K562 (cell line): ENCODE measurements at regions not wholly inside any gene's neighbourhood (a gene's known extent, or its start where the extent isn't known, plus 50 kb on each side); places are given as distances from the start of the nearest gene placed in this dataset.

ENCODE experiments used
- ATAC-seq: fragments of 200-7000 bp; cut with Tn5 transposase; 3 replicates; pipeline ENCODE4 v1.9.1; 2020; ENCODE audit warnings: moderate library complexity
- BruUV-seq: library from RNA; stranded (reverse); fragments of 400-500 nt; replicated peaks from 2 replicates; lab custom pipeline; 2021; lab: Mats Ljungman, UMichigan
- CTCF ChIA-PET: fragments of 300-600 bp; formaldehyde crosslinking; extraction: SDS; loops from one replicate; lab custom pipeline; 2021; ENCODE audit warnings: low intra/inter-chr PET ratio; lab: Yijun Ruan, JAX
- POLR2A ChIA-PET: fragments of 300-600, 350-650 bp; sonication (Branson Sonifier 250); formaldehyde crosslinking; extraction: SDS; loops from one replicate; lab custom pipeline; 2021; ENCODE audit warnings: antibody characterized with exemption, inconsistent platforms; lab: Yijun Ruan, JAX
- DNase-seq, 4 experiments: peaks; one replicate each; pipeline versions ENCODE4 v3.0.0 to v3.0.0-alpha.2; 2011 to 2018; ENCODE audit warnings: low spot score in 3 of 4, mixed read lengths in 3 of 4; ENCODE audit errors: extremely low read depth in 1 of 4
- FAIRE-seq: peaks from 2 replicates; lab custom pipeline; 2011; peaks lifted over from hg19 to GRCh38; lab: Jason Lieb, UNC
- H2AFZ ChIP-seq: 2 replicates; pipeline ENCODE4 v1.6.0; 2011; ENCODE audit warnings: low read depth, low read length, control low read depth, inconsistent platforms
- H3K27ac ChIP-seq: fragments of 200-600 bp; 3 replicates; pipeline ENCODE4 v1.8.0; 2011; ENCODE audit warnings: low read depth, mild to moderate bottlenecking, control low read depth, inconsistent platforms, low read length, moderate library complexity, mixed read lengths; ENCODE audit errors: extremely low read depth
- H3K27me3 ChIP-seq, 2 experiments: fragments of 300-600 bp in 1 of 2; 2 replicates in 1 of 2; 3 replicates in 1 of 2; pipeline versions ENCODE4 v1.6.0 to v1.8.0; 2011; ENCODE audit warnings: inconsistent platforms in 2 of 2, low read length in 2 of 2, mild to moderate bottlenecking in 1 of 2, mixed read lengths in 1 of 2, moderate library complexity in 1 of 2; ENCODE audit not compliant: control insufficient read depth in 2 of 2, insufficient read depth in 2 of 2
- H3K36me3 ChIP-seq: fragments of 300-600 bp; 3 replicates; pipeline ENCODE4 v1.8.0; 2011; ENCODE audit warnings: mild to moderate bottlenecking, low read length, inconsistent platforms; ENCODE audit not compliant: control insufficient read depth, insufficient read depth
- H3K4me1 ChIP-seq, 2 experiments: fragments of 200-600 bp in 1 of 2; replicated peaks in 1 of 2; 2 replicates in 1 of 2; 3 replicates in 1 of 2; pipeline versions ENCODE4 v1.5.1 to v1.8.0; 2011; ENCODE audit warnings: inconsistent platforms in 2 of 2, low read length in 2 of 2, mild to moderate bottlenecking in 1 of 2, mixed read lengths in 1 of 2, moderate library complexity in 1 of 2; ENCODE audit not compliant: control insufficient read depth in 2 of 2, insufficient read depth in 2 of 2
- H3K4me2 ChIP-seq: 2 replicates; pipeline ENCODE4 v1.6.1; 2011; ENCODE audit warnings: low read length, control low read depth, inconsistent platforms, mixed read lengths; ENCODE audit not compliant: insufficient read depth
- H3K4me3 ChIP-seq: fragments of 200-600 bp; sonication (generic), shearing (Covaris generic); 2 replicates; pipeline ENCODE4 v1.5.1; 2016; ENCODE audit warnings: control low read depth, inconsistent platforms
- H3K79me2 ChIP-seq: fragments of 200-600 bp; 3 replicates; pipeline ENCODE4 v1.8.0; 2011; ENCODE audit warnings: low read length, inconsistent platforms; ENCODE audit not compliant: control insufficient read depth, insufficient read depth
- H3K9ac ChIP-seq, 2 experiments: 2 replicates each; pipeline versions ENCODE4 v1.6.0 to v1.6.1; 2011; ENCODE audit warnings: low read depth in 2 of 2, low read length in 2 of 2, control low read depth in 1 of 2, inconsistent platforms in 1 of 2, mild to moderate bottlenecking in 1 of 2, mixed read lengths in 1 of 2; ENCODE audit not compliant: insufficient read depth in 1 of 2
- H3K9me1 ChIP-seq: one replicate; pipeline ENCODE4 v1.6.0; 2011; ENCODE audit warnings: inconsistent platforms, mild to moderate bottlenecking, low read length, moderate library complexity; ENCODE audit not compliant: control insufficient read depth, insufficient read depth
- H3K9me3 ChIP-seq: replicated peaks from 2 replicates; pipeline ENCODE4 v1.5.1; 2011; ENCODE audit warnings: low read depth, low read length, inconsistent platforms; ENCODE audit not compliant: control insufficient read depth, insufficient read depth
- H4K20me1 ChIP-seq: replicated peaks from 2 replicates; pipeline ENCODE4 v1.6.1; 2011; ENCODE audit warnings: low read length, inconsistent platforms, mixed read lengths; ENCODE audit not compliant: control insufficient read depth, insufficient read depth
- CBFA2T3 ChIP-seq: fragments of 450-650 bp; IDR thresholded peaks from 2 replicates; pipeline ENCODE4 v1.6.1; 2017
- CBX1 ChIP-seq: sonication (generic); IDR thresholded peaks from 2 replicates; pipeline ENCODE4 v1.6.1; 2016; ENCODE audit warnings: antibody characterized with exemption, low read depth, mild to moderate bottlenecking
- CREB3L1 ChIP-seq: fragments of 450-650 bp; IDR thresholded peaks from 2 replicates; pipeline ENCODE4 v1.6.1; 2014; ENCODE audit warnings: low read depth, mild to moderate bottlenecking, moderate library complexity, borderline replicate concordance
- E2F1 ChIP-seq: sonication (generic); formaldehyde crosslinking; IDR thresholded peaks from 2 replicates; pipeline ENCODE4 v1.8.1; 2023; ENCODE audit warnings: mild to moderate bottlenecking, missing genetic modification reagents, moderate library complexity
- GTF2A2 ChIP-seq: IDR thresholded peaks from 2 replicates; pipeline ENCODE4 v1.6.1; 2016; ENCODE audit warnings: mild to moderate bottlenecking, missing genetic modification characterization, missing compliant biosample characterization
- SAFB ChIP-seq: fragments of 200-400 bp; formaldehyde crosslinking; IDR thresholded peaks from 2 replicates; pipeline ENCODE4 v1.6.1; 2017; ENCODE audit warnings: low read depth, low read length, borderline replicate concordance
- SMARCE1 ChIP-seq: fragments of 450-650 bp; IDR thresholded peaks from 2 replicates; pipeline ENCODE4 v1.7.1; 2016; ENCODE audit warnings: mild to moderate bottlenecking
- STAT6 ChIP-seq: sonication (generic); formaldehyde crosslinking; IDR thresholded peaks from 2 replicates; pipeline ENCODE4 v1.8.1; 2023; ENCODE audit warnings: mild to moderate bottlenecking, missing genetic modification reagents
- ZNF316 ChIP-seq: fragments of 450-650 bp; IDR thresholded peaks from 2 replicates; pipeline ENCODE4 v1.6.1; 2016
- ZNF436 ChIP-seq: fragments of 250-450, 450-650 bp; sonication (Bioruptor Pico); formaldehyde crosslinking; IDR thresholded peaks from 2 replicates; pipeline ENCODE4 v1.7.0; 2020; ENCODE audit warnings: mild to moderate bottlenecking
- ZNF507 ChIP-seq: conservative IDR thresholded peaks from 2 replicates; pipeline ENCODE4 v1.6.1; 2017; ENCODE audit warnings: missing genetic modification characterization, missing compliant biosample characterization
- whole genome bisulfite sequencing: fragments of 100-300 bp; shearing (Covaris generic); methylation state at CpG from one replicate; pipeline ENCODE4 v1.1.6; 2016; ENCODE audit warnings: low coverage, mixed read lengths; ENCODE audit not compliant: insufficient coverage; ENCODE audit errors: missing lambda C conversion rate; 5-methylcytosine and 5-hydroxymethylcytosine counted together
- in situ Hi-C: fragments of 300-500 bp; cut with MboI; formaldehyde crosslinking; loops from 4 replicates; pipeline ENCODE4 v1.15.0; 2018; ENCODE audit warnings: inconsistent platforms, mixed read lengths
- intact Hi-C: fragments of 100-400 bp; cut with micrococcal nuclease; formaldehyde crosslinking; loops from 2 replicates; pipeline ENCODE4 v1.14.2; 2022

- Histone ChIP-seq H3K9me1 (no peaks in the 10 kb centered on the region), H3K9ac (no peak overlapping the region), H3K79me2 (no peaks in the 10 kb centered on the region), H3K4me1 (no peaks in the 10 kb centered on the region), H3K9me3 (0 out of 2 replicates have a peak, but pooled peaks cover 2% of the 10 kb centered on the region), H3K27ac (no peak overlapping the region), H3K4me2 (no peak overlapping the region), H4K20me1 (no peaks in the 10 kb centered on the region), H2AFZ (no peak overlapping the region), H3K36me3 (no peaks in the 10 kb centered on the region), H3K4me3 (no peak overlapping the region), H3K27me3 (no peaks in the 10 kb centered on the region)
- no peak for ATAC-seq
- intact Hi-C loops: no loop called here
- no peak for FAIRE-seq
- DNase-seq: no peak
- in situ Hi-C loops: no loop called here
- WGBS: 0% methylated on average over 2 of the region's 2 CpGs
- TF ChIP-seq ZNF436 (CRISPR knock-in tag): no peak
- TF ChIP-seq E2F1 (CRISPR knock-in tag): no peak
- TF ChIP-seq GTF2A2 (tag): no peak
- no peak for TF ChIP-seq ZNF316
- TF ChIP-seq CBX1: no peak
- no peak for TF ChIP-seq CBFA2T3
- TF ChIP-seq CREB3L1: no peak
- no peak for TF ChIP-seq STAT6 (CRISPR knock-in tag)
- TF ChIP-seq SAFB: no peak
- no peak for TF ChIP-seq SMARCE1
- no peak for TF ChIP-seq ZNF507 (tag)
- ChIA-PET CTCF (no interaction called here), POLR2A (no interaction called here)
- BruUV-seq: no TSS peak
Measured at GRCh38 chr12:127519779-127520178, 747.2 kb upstream of the TMEM132C start.
